Upper lobe of left lung (tissue), 6 donors: ENCODE measurements at regions not wholly inside any gene's neighbourhood (a gene's known extent, or its start where the extent isn't known, plus 50 kb on each side); places are given as distances from the start of the nearest gene placed in this dataset.
A peak's percentile ranks its signal among the peaks of the same experiment; 100 is the strongest.

Experiments
- ATAC-seq, 2 donors: fragments of 200-7000 bp; cut with Tn5 transposase; one replicate each; pipeline ENCODE4 v1.9.1; 2022; ENCODE audit warnings: mild to moderate bottlenecking in 2 of 2, moderate library complexity in 2 of 2; ENCODE audit not compliant: low FRiP score in 2 of 2
- DNase-seq, 2 donors: peaks; one replicate each; pipeline ENCODE4 v3.0.0-alpha.2; 2019 to 2020
- H3K27ac ChIP-seq, 4 donors: fragments of 200-600 bp; sonication (generic); one replicate each; pipeline ENCODE4 v1.5.1; 2016 to 2019
- H3K27me3 ChIP-seq, 4 donors: fragments of 200-600 bp; sonication (generic); one replicate each; pipeline ENCODE4 v1.5.1; 2017 to 2019
- H3K36me3 ChIP-seq, 4 donors: fragments of 200-600 bp; sonication (generic); one replicate each; pipeline ENCODE4 v1.5.1; 2016 to 2019
- H3K4me1 ChIP-seq, 4 donors: fragments of 200-600 bp; sonication (generic); one replicate each; pipeline ENCODE4 v1.5.1; 2018 to 2019
- H3K4me3 ChIP-seq, 4 donors: fragments of 200-600 bp; sonication (generic); one replicate each; pipeline ENCODE4 v1.5.1; 2017 to 2019; ENCODE audit warnings: mild to moderate bottlenecking in 2 of 4, moderate library complexity in 1 of 4
- H3K9me3 ChIP-seq, 4 donors: fragments of 200-600 bp; sonication (generic); one replicate each; pipeline ENCODE4 v1.5.1; 2018 to 2019
- CTCF ChIP-seq, 6 experiments: fragments of 450-650 bp in 4 of 6; fragments of 200-600 bp in 2 of 6; sonication (generic) in 2 of 6; IDR thresholded peaks; one replicate each; pipeline ENCODE4 v1.5.1; 2016 to 2019; ENCODE audit warnings: antibody characterized with exemption in 6 of 6
- EP300 ChIP-seq, 4 donors: sonication (generic); formaldehyde crosslinking; IDR thresholded peaks; one replicate each; pipeline ENCODE4 v1.5.1; 2017; ENCODE audit warnings: antibody characterized with exemption in 4 of 4, control low read depth in 2 of 4
- POLR2A ChIP-seq, 4 donors: fragments of 450-650 bp; IDR thresholded peaks; one replicate each; pipeline ENCODE4 v1.5.1; 2016 to 2017; ENCODE audit warnings: antibody characterized with exemption in 4 of 4, mild to moderate bottlenecking in 2 of 4
- POLR2AphosphoS5 ChIP-seq, 2 donors: sonication (generic); formaldehyde crosslinking; IDR thresholded peaks; one replicate each; pipeline ENCODE4 v1.5.1; 2017; ENCODE audit warnings: antibody characterized with exemption in 2 of 2
- WGBS, 2 donors: methylation state at CpG; one replicate each; pipeline ENCODE4 v1.1.5; 2017 to 2018; 5-methylcytosine and 5-hydroxymethylcytosine counted together
- donor health status: DM: no; HTN: no; CAD: no; lungs with moderate emphysema.
- donor health status: DM: no; HTN: yes; CAD: no; lungs with severe emphysema.

- 50 to 80% methylated on average over 3 to 9 of the region's 9 CpGs for WGBS, 2 donors
- Histone ChIP-seq H3K4me1 (peaks cover 0 to 4% (median 1%) of the 10 kb centered on the region in 4 donors), H3K36me3 (no peaks in the 10 kb centered on the region), H3K27me3 (peaks cover 0 to 6% (median 0%) of the 10 kb centered on the region in 4 donors), H3K4me3 (peak overlapping the region in 2 of 4 donors; percentile 23 to 33), H3K27ac (peak overlapping the region; percentile 71 to 89 (median 82)), H3K9me3 (no peaks in the 10 kb centered on the region)
- TF ChIP-seq POLR2AphosphoS5 (IDR thresholded peaks at IDR 0.05) (no peak), CTCF (IDR thresholded peaks at IDR 0.05) (peak in 1 of 6 experiments; percentile 7), POLR2A (IDR thresholded peaks at IDR 0.05) (no peak), EP300 (IDR thresholded peaks at IDR 0.05) (no peak)
- DNase-seq = no peak
- no peak for ATAC-seq
Observed at GRCh38 chr16:86200722-86201121, 301.8 kb downstream of the IRF8 start.

- Histone ChIP-seq H3K4me3 (no peak overlapping the region), H3K36me3 (no peaks in the 10 kb centered on the region), H3K27ac (peak overlapping the region; percentile 71 to 89 (median 82)), H3K9me3 (no peaks in the 10 kb centered on the region), H3K27me3 (peaks cover 0 to 6% (median 0%) of the 10 kb centered on the region in 4 donors), H3K4me1 (peaks cover 0 to 4% (median 1%) of the 10 kb centered on the region in 4 donors)
- TF ChIP-seq POLR2AphosphoS5 (IDR thresholded peaks at IDR 0.05) = no peak
- no peak for TF ChIP-seq EP300 (IDR thresholded peaks at IDR 0.05)
- no peak for TF ChIP-seq CTCF (IDR thresholded peaks at IDR 0.05)
- TF ChIP-seq POLR2A (IDR thresholded peaks at IDR 0.05) = no peak
- ATAC-seq (no peak), DNase-seq (no peak)
- 57 to 62% methylated on average over 7 to 10 of the region's 10 CpGs for WGBS, 2 donors
Observed at GRCh38 chr16:86201746-86202145, 302.8 kb downstream of the IRF8 start.

- Histone ChIP-seq H3K36me3 (no peaks in the 10 kb centered on the region), H3K9me3 (no peaks in the 10 kb centered on the region), H3K27ac (peak overlapping the region; percentile 22 to 89 (median 68)), H3K27me3 (peaks cover 0 to 6% (median 0%) of the 10 kb centered on the region in 4 donors), H3K4me1 (peaks cover 0 to 4% (median 1%) of the 10 kb centered on the region in 4 donors), H3K4me3 (no peak overlapping the region)
- WGBS, 2 donors = 59 to 77% methylated on average over 15 to 16 of the region's 16 CpGs
- TF ChIP-seq POLR2A (IDR thresholded peaks at IDR 0.05) (no peak), POLR2AphosphoS5 (IDR thresholded peaks at IDR 0.05) (no peak), EP300 (IDR thresholded peaks at IDR 0.05) (no peak), CTCF (IDR thresholded peaks at IDR 0.05) (no peak)
- DNase-seq = no peak
- no peak for ATAC-seq
Observed at GRCh38 chr16:86202267-86202666, 303.3 kb downstream of the IRF8 start.

DNA sequence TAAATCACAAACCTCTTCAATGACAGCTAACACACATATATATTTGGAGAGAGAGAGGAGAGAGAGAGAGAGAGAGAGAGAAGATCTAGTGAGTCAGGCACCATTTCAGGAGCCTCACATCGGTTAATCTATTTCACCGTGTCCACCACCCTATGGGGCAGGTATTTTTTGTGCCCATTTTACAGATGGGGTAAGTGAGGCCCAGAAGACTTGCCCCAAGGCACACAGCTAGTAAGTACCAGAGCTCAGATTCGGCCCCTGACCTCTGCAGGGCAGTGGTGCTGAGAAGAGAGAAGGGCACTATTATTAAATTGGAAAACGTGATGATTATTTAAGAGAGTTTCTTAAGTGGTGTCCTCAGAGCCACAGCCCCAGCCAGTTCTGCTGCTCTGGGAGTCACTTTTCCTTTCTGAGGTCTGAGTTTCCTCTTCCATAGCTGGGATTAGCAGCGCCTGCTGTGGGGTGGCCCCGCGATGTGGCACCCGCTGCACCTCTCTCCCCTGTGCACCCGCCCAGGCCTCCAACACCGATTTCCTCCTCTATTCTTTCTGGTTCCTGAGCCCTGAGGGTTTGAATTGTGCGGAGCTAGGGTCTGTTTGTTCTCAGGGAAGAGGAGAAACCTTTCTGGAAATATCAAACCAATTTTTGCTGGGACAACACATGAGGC, 303.9 kb downstream of the IRF8 start:
- no peak overlapping the region for H3K4me3 ChIP-seq
- no peak for TF ChIP-seq POLR2A (IDR thresholded peaks at IDR 0.05)
- TF ChIP-seq EP300 (IDR thresholded peaks at IDR 0.05) = no peak
- no peak for TF ChIP-seq POLR2AphosphoS5 (IDR thresholded peaks at IDR 0.05)
- TF ChIP-seq CTCF (IDR thresholded peaks at IDR 0.05) = no peak
- H3K27me3 ChIP-seq = peaks cover 0 to 5% (median 0%) of the 10 kb centered on the region in 4 donors

More for the DNA sequence above, 303.9 kb downstream of the IRF8 start:
- ATAC-seq = no peak
- WGBS, 2 donors = 66 to 67% methylated on average over 10 to 11 of the region's 11 CpGs
- no peak for DNase-seq
- peaks cover 0 to 4% (median 1%) of the 10 kb centered on the region in 4 donors for H3K4me1 ChIP-seq
- H3K36me3 ChIP-seq = no peaks in the 10 kb centered on the region
- peak overlapping the region in 3 of 4 donors; percentile 13 to 89 (median 86) for H3K27ac ChIP-seq
- no peaks in the 10 kb centered on the region for H3K9me3 ChIP-seq
